T47D (cell line): ENCODE measurements at regions not wholly inside any gene's neighbourhood (a gene's known extent, or its start where the extent isn't known, plus 50 kb on each side); places are given as distances from the start of the nearest gene placed in this dataset.
A peak's percentile ranks its signal among the peaks of the same experiment; 100 is the strongest.

Experiments
- DNase-seq, 2 experiments: peaks; one replicate each; pipeline versions ENCODE4 v3.0.0 to v3.0.0-alpha.2; 2011 to 2012; ENCODE audit warnings: low read depth in 1 of 2, low spot score in 1 of 2
- JUND ChIP-seq: IDR thresholded peaks from 2 replicates; pipeline ENCODE4 v1.6.1; 2012; ENCODE audit warnings: low read depth
- in situ Hi-C: cut with HindIII; loops from 2 replicates; pipeline ENCODE4 v1.10.0; 2016; ENCODE audit warnings: low sequenced_read_pairs, low pct_unique_long_range_greater_than_20kb

GRCh38 chr10:117914334-117914733 lies 132.4 kb downstream of the RAB11FIP2 start:
- in situ Hi-C loops: no loop called here
- no peak for DNase-seq
- no peak for TF ChIP-seq JUND

GRCh38 chr10:117920956-117921355 lies 125.8 kb downstream of the RAB11FIP2 start:
- DNase-seq: no peak
- TF ChIP-seq JUND: no peak
- in situ Hi-C loops: no loop called here

GRCh38 chr10:117921421-117921820 lies 125.3 kb downstream of the RAB11FIP2 start:
- no peak for TF ChIP-seq JUND
- no peak for DNase-seq
- in situ Hi-C loops: no loop called here

- in situ Hi-C loops: no loop called here
- DNase-seq: no peak
- TF ChIP-seq JUND: no peak
These were observed 121.9 kb downstream of the RAB11FIP2 start for GRCh38 chr10:117924820-117925219.

GRCh38 chr10:117925369-117925768 lies 121.4 kb downstream of the RAB11FIP2 start:
- TF ChIP-seq JUND: no peak
- in situ Hi-C loops: no loop called here
- no peak for DNase-seq

- no peak for TF ChIP-seq JUND
- in situ Hi-C loops: no loop called here
- DNase-seq: no peak
These were observed 120.2 kb downstream of the RAB11FIP2 start for GRCh38 chr10:117926491-117926890.

- in situ Hi-C loops: no loop called here
- no peak for DNase-seq
- TF ChIP-seq JUND: no peak
These were observed 119.4 kb downstream of the RAB11FIP2 start for GRCh38 chr10:117927332-117927731.

- no peak for TF ChIP-seq JUND
- no peak for DNase-seq
- in situ Hi-C loops: no loop called here
These were observed 118.9 kb downstream of the RAB11FIP2 start for GRCh38 chr10:117927871-117928270.

- in situ Hi-C loops: no loop called here
- no peak for DNase-seq
- TF ChIP-seq JUND: no peak
These were observed 118.5 kb downstream of the RAB11FIP2 start for GRCh38 chr10:117928281-117928680.

GRCh38 chr10:117928741-117929140 lies 118.0 kb downstream of the RAB11FIP2 start:
- TF ChIP-seq JUND: no peak
- in situ Hi-C loops: no loop called here
- DNase-seq: no peak

- no peak for TF ChIP-seq JUND
- in situ Hi-C loops: no loop called here
- DNase-seq: peak in 1 of 2 experiments; percentile 1
These were observed 117.2 kb downstream of the RAB11FIP2 start for GRCh38 chr10:117929327-117930067.

- in situ Hi-C loops: no loop called here
- no peak for TF ChIP-seq JUND
- no peak for DNase-seq
These were observed 115.7 kb downstream of the RAB11FIP2 start for GRCh38 chr10:117931078-117931477.

GRCh38 chr10:117933036-117933435 lies 113.7 kb downstream of the RAB11FIP2 start:
- TF ChIP-seq JUND: no peak
- no peak for DNase-seq
- in situ Hi-C loops: no loop called here

- no peak for TF ChIP-seq JUND
- no peak for DNase-seq
- in situ Hi-C loops: no loop called here
These were observed 112.3 kb downstream of the RAB11FIP2 start for GRCh38 chr10:117934477-117934876.
